ENCODE measurements at regions not wholly inside any gene's neighbourhood (a gene's known extent, or its start where the extent isn't known, plus 50 kb on each side); places are given as distances from the start of the nearest gene placed in this dataset.

DNA sequence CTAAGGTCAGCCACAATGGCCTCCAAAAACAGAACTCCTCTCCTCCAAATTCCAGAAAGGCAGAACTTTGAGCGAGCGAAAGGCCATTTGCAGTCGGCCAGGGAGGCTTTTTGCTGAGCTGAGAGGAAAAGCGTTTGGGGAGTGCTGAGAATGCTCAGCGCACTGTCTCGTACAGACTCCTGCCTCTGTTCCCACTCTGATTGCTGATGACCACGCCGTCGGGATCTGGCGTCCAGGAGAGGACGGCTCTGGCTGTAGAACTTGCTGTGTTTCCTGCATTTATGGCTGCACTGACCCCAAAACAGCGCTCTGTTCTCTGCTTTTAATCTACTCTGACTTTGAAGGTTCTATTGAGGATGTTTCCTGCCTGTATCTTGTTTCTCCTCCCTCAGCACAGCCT is 82.4 kb upstream of the WSCD2 start:
- DNase-seq (ENCODE audit: low spot score in 2 of 2), result no peak
- TF ChIP-seq POLR2A (IDR thresholded peaks at IDR 0.05), result no peak
- TF ChIP-seq, protein P1, sequence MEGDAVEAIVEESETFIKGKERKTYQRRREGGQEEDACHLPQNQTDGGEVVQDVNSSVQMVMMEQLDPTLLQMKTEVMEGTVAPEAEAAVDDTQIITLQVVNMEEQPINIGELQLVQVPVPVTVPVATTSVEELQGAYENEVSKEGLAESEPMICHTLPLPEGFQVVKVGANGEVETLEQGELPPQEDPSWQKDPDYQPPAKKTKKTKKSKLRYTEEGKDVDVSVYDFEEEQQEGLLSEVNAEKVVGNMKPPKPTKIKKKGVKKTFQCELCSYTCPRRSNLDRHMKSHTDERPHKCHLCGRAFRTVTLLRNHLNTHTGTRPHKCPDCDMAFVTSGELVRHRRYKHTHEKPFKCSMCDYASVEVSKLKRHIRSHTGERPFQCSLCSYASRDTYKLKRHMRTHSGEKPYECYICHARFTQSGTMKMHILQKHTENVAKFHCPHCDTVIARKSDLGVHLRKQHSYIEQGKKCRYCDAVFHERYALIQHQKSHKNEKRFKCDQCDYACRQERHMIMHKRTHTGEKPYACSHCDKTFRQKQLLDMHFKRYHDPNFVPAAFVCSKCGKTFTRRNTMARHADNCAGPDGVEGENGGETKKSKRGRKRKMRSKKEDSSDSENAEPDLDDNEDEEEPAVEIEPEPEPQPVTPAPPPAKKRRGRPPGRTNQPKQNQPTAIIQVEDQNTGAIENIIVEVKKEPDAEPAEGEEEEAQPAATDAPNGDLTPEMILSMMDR (IDR thresholded peaks at IDR 0.05), result no peak
- intact Hi-C loops (cut with DNase I; ENCODE audit: low total_unique reads), result no loop called here
- WGBS, 2 donors, result 48 to 57% methylated on average over 12 of the region's 12 CpGs
- no peak overlapping the region for H3K4me3 ChIP-seq (ENCODE audit: low read depth, poor library complexity, severe bottlenecking)

- WGBS, 2 donors, result 25 to 47% methylated on average over 5 of the region's 5 CpGs
- intact Hi-C loops (cut with DNase I; ENCODE audit: low total_unique reads), result no loop called here
- no peak for TF ChIP-seq POLR2A (IDR thresholded peaks at IDR 0.05)
- no peak for DNase-seq (ENCODE audit: low spot score in 2 of 2)
- no peak overlapping the region for H3K4me3 ChIP-seq (ENCODE audit: low read depth, poor library complexity, severe bottlenecking)
These were observed 82.0 kb upstream of the WSCD2 start for GRCh38 chr12:108047071-108047550.

DNA sequence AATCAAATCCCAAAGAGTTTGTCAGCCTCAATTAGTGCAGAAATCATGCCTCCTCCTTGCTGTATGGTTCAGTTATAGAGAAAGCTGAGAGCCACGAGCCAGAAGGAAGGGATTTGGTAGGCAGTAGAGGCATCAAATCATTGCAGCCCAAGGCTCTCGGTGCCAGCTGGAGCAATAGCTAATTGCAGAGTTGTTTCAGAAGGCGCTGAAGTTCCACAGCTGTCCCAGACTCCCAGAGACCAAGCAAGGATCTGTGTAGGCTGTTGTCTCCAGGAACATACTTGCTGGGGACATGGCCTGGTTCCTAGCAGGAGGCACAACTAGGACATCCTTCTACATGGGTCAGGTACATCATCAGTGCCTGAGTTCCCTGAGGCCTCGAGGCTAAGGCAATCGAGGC is 80.4 kb upstream of the WSCD2 start:
- DNase-seq (ENCODE audit: low spot score in 2 of 2), result no peak
- intact Hi-C loops (cut with DNase I; ENCODE audit: low total_unique reads), result no loop called here
- H3K4me3 ChIP-seq (ENCODE audit: low read depth, poor library complexity, severe bottlenecking), result no peak overlapping the region
- TF ChIP-seq, protein P1 (IDR thresholded peaks at IDR 0.05), result no peak
- no peak for TF ChIP-seq POLR2A (IDR thresholded peaks at IDR 0.05)
- WGBS, 2 donors, result 67 to 84% methylated on average over 5 of the region's 5 CpGs

DNA sequence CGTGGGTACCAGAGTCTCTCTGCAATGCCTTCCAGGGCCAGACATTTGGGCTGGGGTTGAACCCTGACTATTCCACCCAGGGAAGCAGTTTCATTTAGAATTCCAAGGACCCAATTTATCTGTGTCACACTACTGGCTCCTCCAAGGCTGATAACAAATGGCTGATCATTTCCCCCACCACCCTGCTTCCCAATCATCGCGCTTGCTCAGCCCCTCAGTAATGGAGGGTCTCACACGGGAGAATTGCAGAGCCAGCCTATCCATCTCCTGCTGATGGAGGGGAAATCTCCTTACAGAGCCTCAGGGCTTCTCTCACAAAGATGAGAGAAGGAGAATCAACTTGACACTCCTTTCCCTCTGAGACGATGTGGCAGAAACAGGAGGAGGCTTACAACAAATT is 78.4 kb upstream of the WSCD2 start:
- intact Hi-C loops (cut with DNase I; ENCODE audit: low total_unique reads), result no loop called here
- no peak overlapping the region for H3K4me3 ChIP-seq (ENCODE audit: low read depth, poor library complexity, severe bottlenecking)
- 65 to 71% methylated on average over 5 of the region's 5 CpGs for WGBS, 2 donors
- no peak for DNase-seq (ENCODE audit: low spot score in 2 of 2)
- TF ChIP-seq, protein P1 (IDR thresholded peaks at IDR 0.05), result no peak
- no peak for TF ChIP-seq POLR2A (IDR thresholded peaks at IDR 0.05)

DNA sequence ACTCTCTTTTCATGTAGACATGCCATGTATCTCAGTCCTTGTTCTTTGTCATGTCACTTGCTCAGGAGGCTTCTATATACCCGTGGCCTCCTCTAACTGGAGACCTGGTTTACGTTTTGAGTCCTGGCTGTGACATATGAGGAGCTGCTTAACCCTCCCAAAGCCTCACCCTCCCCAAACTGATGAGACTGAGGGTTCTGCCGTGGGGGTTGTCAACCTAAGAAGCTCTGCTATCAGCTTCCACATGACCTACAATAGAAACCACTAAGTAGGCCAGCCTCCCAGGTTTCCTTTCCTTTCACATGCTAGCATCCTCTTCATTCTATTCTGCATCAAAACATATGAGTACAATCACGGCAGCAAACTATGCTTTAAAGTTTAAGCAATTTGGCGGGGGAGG is 76.8 kb upstream of the WSCD2 start:
- whole genome bisulfite sequencing, 2 donors, result 60 to 64% methylated on average over 5 of the region's 5 CpGs
- H3K4me3 ChIP-seq (ENCODE audit: low read depth, poor library complexity, severe bottlenecking), result no peak overlapping the region
- intact Hi-C loops (cut with DNase I; ENCODE audit: low total_unique reads), result no loop called here
- DNase-seq (ENCODE audit: low spot score in 2 of 2), result no peak
- no peak for TF ChIP-seq POLR2A (IDR thresholded peaks at IDR 0.05)
- TF ChIP-seq, protein P1 (IDR thresholded peaks at IDR 0.05), result no peak

- TF ChIP-seq POLR2A (IDR thresholded peaks at IDR 0.05), result no peak
- TF ChIP-seq, protein P1 (IDR thresholded peaks at IDR 0.05), result no peak
- intact Hi-C loops (cut with DNase I; ENCODE audit: low total_unique reads), result no loop called here
- DNase-seq (ENCODE audit: low spot score in 2 of 2), result no peak
- H3K4me3 ChIP-seq (ENCODE audit: low read depth, poor library complexity, severe bottlenecking), result no peak overlapping the region
- 78 to 86% methylated on average over 3 of the region's 3 CpGs for WGBS, 2 donors
These were observed 75.6 kb upstream of the WSCD2 start for GRCh38 chr12:108053512-108053911.

All from lower leg skin (tissue), 4 donors.